DND-41 (cell line): ENCODE measurements at regions not wholly inside any gene's neighbourhood (a gene's known extent, or its start where the extent isn't known, plus 50 kb on each side); places are given as distances from the start of the nearest gene placed in this dataset.

Experiments
- CTCF ChIP-seq: IDR thresholded peaks from 2 replicates; pipeline ENCODE4 v1.5.1; 2012; ENCODE audit warnings: borderline replicate concordance, low read length, moderate library complexity, mild to moderate bottlenecking; ENCODE audit not compliant: poor library complexity, severe bottlenecking; ENCODE audit errors: extremely low read depth
- EZH2 ChIP-seq: IDR thresholded peaks from 3 replicates; pipeline ENCODE4 v1.6.1; 2012; ENCODE audit warnings: borderline replicate concordance, low read depth, mild to moderate bottlenecking, moderate library complexity, low read length, inconsistent platforms; ENCODE audit not compliant: severe bottlenecking

GRCh38 chr2:19574778-19575260 is 216.4 kb upstream of the OSR1 start:
- TF ChIP-seq CTCF (no peak), EZH2 (no peak)
